H54 (cell line): ENCODE measurements at regions not wholly inside any gene's neighbourhood (a gene's known extent, or its start where the extent isn't known, plus 50 kb on each side); places are given as distances from the start of the nearest gene placed in this dataset.
"Not testable (repeated sequence)": the region's sequence is repeated elsewhere in the genome, so short reads cannot be mapped to it uniquely, and the experiment has no call there.

Source experiments
- DNase-seq: peaks from one replicate; pipeline ENCODE4 v3.0.0; 2011; ENCODE audit warnings: low spot score, mixed read lengths; ENCODE audit not compliant: insufficient read length
- FAIRE-seq: peaks from 3 replicates; lab custom pipeline; 2011; peaks lifted over from hg19 to GRCh38; lab: Jason Lieb, UNC
- POLR2A ChIP-seq: IDR thresholded peaks from 2 replicates; pipeline ENCODE4 v1.6.1; 2011; ENCODE audit warnings: low read depth, mild to moderate bottlenecking, low read length

- TF ChIP-seq POLR2A: no peak
Measured at GRCh38 chr14:30443368-30444007, 115.5 kb upstream of the G2E3 start.

GRCh38 chr14:30444451-30444850 is 114.5 kb upstream of the G2E3 start:
- TF ChIP-seq POLR2A: no peak
- DNase-seq (no peak), FAIRE-seq (no peak)

More at GRCh38 chr14:30443368-30444007, 115.5 kb upstream of the G2E3 start:
- FAIRE-seq: no peak
- DNase-seq: no peak

DNA sequence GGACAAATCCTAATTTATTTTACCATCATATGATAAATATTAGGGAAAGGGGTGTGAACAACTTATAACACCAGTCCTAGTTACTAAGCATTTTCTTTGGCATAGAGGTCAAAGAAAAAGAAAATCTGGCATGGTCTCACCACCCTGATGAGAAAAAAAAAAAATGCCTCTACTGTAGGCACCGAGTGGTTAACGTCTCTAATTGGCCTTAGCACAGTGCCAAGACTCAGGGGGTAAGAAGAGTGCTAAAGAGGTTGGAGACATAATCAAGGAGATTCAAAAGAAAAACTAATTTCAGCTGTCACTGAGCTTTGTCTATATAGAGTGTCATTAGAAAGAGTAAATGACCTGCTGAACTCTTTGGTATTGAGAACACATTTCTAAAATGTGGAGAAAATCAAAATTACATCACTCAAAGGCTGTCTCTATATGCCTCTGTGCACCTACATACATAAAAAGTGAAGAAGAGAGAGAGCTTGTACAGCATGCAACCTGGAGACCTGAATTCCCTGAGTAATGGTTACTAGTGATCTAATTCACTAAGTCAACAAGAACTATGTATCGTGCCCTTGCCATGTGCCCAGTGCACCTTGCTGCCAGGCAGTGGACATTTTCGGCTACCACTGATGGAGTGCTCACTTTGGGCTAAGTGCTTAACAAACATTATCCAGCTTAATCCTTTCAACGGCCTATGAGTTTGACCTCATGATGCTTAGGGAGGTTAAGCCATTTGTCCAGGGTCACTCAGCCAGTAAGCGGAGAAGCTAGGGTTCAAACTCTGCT is 113.8 kb upstream of the G2E3 start:
- FAIRE-seq: no peak
- DNase-seq: no peak
- TF ChIP-seq POLR2A: no peak

DNA sequence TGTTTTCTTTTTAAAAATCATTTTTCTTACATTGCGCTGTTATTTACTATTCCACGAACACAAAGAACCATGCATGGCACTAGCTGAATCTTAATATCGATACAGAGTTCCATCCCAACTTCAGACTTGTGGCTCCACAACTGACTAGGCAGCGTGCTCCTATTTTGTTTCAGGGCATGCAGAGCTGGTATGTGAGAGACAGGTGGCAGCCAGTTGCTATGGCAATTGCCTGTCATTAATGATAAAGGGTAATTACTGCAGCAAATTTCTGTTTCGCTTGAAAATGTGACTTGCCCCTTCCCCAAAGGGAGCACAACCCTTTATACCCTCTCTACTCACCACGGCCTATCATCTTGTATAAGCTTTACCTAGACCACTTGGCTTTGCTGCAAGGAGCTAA is 113.1 kb upstream of the G2E3 start:
- DNase-seq: no peak
- FAIRE-seq: no peak
- TF ChIP-seq POLR2A: no peak

GRCh38 chr14:30450631-30451545 is 108.1 kb upstream of the G2E3 start:
- FAIRE-seq: no peak
- DNase-seq: no peak
- TF ChIP-seq POLR2A: no peak

GRCh38 chr14:30456296-30456695 is 102.7 kb upstream of the G2E3 start:
- DNase-seq (no peak), FAIRE-seq (no peak)
- no peak for TF ChIP-seq POLR2A

GRCh38 chr14:30462358-30462757 is 96.6 kb upstream of the G2E3 start:
- FAIRE-seq: no peak
- no peak for TF ChIP-seq POLR2A

GRCh38 chr14:30464481-30464880 is 94.5 kb upstream of the G2E3 start:
- FAIRE-seq (no peak), DNase-seq (no peak)
- no peak for TF ChIP-seq POLR2A

More at GRCh38 chr14:30462358-30462757, 96.6 kb upstream of the G2E3 start:
- no peak for DNase-seq

GRCh38 chr14:30468354-30468753 is 90.6 kb upstream of the G2E3 start:
- TF ChIP-seq POLR2A: no peak
- DNase-seq (no peak), FAIRE-seq (no peak)

DNA sequence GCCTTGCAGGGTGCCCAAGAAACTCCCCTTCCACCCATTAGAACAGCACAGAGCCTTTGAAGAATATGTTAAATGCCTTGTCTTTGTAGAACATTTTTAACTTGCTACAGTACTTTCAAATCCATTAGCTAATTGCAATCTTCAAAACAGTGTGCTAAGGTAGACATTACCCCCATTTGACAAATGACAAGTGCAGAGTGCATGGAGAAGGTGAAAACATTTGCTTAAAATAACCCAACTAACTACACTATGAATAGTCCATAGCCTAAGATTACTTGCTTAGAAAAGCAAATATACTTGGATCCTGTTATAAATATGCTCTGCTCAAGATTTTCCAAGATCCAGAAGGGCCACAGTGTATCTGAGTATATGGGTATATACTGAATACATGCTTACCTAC is 87.0 kb upstream of the G2E3 start:
- FAIRE-seq: no peak
- TF ChIP-seq POLR2A: no peak
- no peak for DNase-seq

DNA sequence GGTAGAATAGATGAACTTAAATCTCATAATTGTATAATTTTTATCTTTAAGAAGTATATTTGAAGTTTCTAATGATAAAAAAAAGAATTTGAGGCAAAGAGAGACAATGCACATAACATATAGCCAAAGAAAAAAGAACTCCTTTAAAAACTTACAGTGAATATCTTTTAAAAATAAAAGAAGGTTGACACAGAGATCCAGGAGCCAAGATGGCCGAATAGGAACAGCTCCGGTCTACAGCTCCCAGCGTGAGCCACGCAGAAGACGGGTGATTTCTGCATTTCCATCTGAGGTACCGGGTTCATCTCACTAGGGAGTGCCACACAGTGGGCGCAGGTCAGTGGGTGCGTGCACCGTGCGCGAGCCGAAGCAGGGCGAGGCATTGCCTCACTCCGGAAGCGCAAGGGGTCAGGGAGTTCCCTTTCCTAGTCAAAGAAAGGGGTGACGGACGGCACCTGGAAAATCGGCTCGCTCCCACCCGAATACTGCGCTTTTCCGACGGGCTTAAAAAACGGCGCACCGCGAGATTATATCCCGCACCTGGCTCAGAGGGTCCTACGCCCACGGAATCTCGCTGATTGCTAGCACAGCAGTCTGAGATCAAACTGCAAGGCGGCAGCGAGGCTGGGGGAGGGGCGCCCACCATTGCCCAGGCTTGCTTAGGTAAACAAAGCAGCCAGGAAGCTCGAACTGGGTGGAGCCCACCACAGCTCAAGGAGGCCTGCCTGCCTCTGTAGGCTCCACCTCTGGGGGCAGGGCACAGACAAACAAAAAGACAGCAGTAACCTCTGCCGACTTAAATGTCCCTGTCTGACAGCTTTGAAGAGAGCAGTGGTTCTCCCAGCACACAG is 84.9 kb upstream of the G2E3 start:
- FAIRE-seq, DNase-seq: not testable (repeated sequence)

DNA sequence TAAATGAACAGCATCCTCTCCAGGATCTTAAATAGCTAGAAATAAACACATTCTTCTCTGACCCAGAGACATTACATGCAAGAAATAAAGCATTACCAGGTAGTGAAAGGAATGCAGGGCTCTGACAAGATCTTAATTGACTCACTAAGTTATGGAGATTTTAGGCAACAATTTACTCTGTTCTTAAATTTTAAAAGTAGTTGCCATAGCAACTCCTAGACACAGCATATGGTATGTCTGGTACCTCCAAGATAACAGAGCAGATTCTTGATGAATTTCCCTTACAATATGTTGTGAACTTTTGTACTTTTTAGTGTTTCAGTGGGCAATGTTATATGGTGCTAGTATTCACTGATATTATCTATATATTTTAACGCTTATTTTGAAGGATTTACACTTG is 76.7 kb upstream of the G2E3 start:
- FAIRE-seq (no peak), DNase-seq (no peak)
- TF ChIP-seq POLR2A: no peak

- FAIRE-seq (no peak), DNase-seq (no peak)
- no peak for TF ChIP-seq POLR2A
Measured at GRCh38 chr14:30484201-30484600, 74.8 kb upstream of the G2E3 start.
